ENCODE measurements at regions not wholly inside any gene's neighbourhood (a gene's known extent, or its start where the extent isn't known, plus 50 kb on each side); places are given as distances from the start of the nearest gene placed in this dataset.

GRCh38 chr1:81571946-81572345 lies 228.8 kb upstream of the ADGRL2 start:
- no peak for TF ChIP-seq CTCF (IDR thresholded peaks at IDR 0.05; ENCODE audit: low read length)
- TF ChIP-seq EZH2 (IDR thresholded peaks at IDR 0.05; ENCODE audit: borderline replicate concordance, low read length): no peak
